Bronchial epithelial cell (primary cell): ENCODE measurements at regions not wholly inside any gene's neighbourhood (a gene's known extent, or its start where the extent isn't known, plus 50 kb on each side); places are given as distances from the start of the nearest gene placed in this dataset.

Experiments used
- DNase-seq: peaks from one replicate; pipeline ENCODE4 v3.0.0-alpha.2; 2010; ENCODE audit warnings: low read depth
- FAIRE-seq: peaks from 2 replicates; lab custom pipeline; 2011; peaks lifted over from hg19 to GRCh38; lab: Jason Lieb, UNC
- H3K27me3 ChIP-seq: 2 replicates; pipeline ENCODE4 v1.5.1; 2011; ENCODE audit warnings: low read length; ENCODE audit not compliant: control insufficient read depth, insufficient read depth
- H3K36me3 ChIP-seq: 2 replicates; pipeline ENCODE4 v1.5.1; 2011; ENCODE audit warnings: low read length; ENCODE audit not compliant: control insufficient read depth, insufficient read depth
- H3K4me3 ChIP-seq: 2 replicates; pipeline ENCODE4 v1.5.1; 2011; ENCODE audit warnings: mild to moderate bottlenecking, low read depth, low read length, control low read depth
- TF ChIP-seq, protein P1 (sequence below): IDR thresholded peaks from 2 replicates; pipeline ENCODE4 v1.5.1; 2011; ENCODE audit warnings: mild to moderate bottlenecking, moderate library complexity, low read length, control low read depth, inconsistent platforms; ENCODE audit not compliant: insufficient read depth, severe bottlenecking

DNA sequence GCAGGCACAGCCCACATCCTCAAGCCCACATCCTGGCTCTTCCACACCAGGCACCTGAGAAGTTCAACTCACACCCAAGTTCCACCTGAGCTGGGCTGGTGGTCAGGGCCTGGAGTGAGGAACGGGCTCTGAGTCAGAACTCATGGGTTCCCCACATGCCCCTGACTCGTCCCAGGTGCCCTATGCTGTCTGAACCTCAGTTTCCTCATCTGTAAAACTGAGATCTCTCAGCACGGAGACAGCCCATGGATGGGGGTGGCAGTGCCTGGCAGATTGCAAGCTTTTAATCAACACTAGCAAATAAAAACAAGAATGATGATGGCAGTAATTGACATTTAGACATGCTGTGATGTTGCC lies 307.8 kb downstream of the NDUFA10 start:
- no peak for DNase-seq
- FAIRE-seq = no peak
- TF ChIP-seq, protein P1, sequence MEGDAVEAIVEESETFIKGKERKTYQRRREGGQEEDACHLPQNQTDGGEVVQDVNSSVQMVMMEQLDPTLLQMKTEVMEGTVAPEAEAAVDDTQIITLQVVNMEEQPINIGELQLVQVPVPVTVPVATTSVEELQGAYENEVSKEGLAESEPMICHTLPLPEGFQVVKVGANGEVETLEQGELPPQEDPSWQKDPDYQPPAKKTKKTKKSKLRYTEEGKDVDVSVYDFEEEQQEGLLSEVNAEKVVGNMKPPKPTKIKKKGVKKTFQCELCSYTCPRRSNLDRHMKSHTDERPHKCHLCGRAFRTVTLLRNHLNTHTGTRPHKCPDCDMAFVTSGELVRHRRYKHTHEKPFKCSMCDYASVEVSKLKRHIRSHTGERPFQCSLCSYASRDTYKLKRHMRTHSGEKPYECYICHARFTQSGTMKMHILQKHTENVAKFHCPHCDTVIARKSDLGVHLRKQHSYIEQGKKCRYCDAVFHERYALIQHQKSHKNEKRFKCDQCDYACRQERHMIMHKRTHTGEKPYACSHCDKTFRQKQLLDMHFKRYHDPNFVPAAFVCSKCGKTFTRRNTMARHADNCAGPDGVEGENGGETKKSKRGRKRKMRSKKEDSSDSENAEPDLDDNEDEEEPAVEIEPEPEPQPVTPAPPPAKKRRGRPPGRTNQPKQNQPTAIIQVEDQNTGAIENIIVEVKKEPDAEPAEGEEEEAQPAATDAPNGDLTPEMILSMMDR = no peak

DNA sequence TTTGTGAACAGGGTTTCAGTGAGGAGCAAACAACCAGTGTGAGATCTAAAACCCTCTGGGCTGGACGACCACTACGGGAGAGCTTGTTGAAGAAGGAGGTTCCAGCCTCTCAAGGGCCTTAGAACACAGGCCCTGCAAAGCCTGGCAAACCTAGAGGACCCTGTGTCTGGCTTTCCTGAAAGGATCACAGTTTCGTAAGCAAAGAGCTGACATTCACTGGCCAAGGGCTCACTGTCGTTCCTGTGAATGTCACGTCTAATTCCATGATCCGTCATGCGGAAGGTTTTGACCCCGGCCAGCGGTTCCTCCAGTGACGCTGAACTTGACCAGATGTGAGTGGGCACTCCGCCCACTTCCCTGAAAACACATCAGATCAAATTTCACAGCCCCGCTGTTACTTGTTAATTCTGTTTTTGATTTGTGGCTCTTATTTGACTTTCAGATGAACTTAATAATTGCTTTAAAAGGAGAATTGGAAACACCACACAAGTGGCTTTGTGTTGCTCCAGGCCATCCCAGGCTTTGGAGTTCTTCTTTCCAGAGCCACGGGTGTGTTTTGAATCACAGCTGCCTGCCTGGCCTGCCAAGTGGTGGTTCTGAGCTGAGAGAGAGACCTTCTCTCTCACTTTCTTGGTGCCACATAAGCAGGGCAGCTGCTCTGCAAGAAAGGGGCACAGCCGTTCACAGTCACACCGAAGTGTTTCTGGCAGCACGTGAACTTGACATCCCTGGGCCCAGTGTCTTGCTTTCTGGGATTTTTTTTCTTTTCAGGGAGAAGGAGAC lies 308.4 kb downstream of the NDUFA10 start:
- FAIRE-seq (no peak), DNase-seq (no peak)
- no peaks in the 10 kb centered on the region for H3K27me3 ChIP-seq
- TF ChIP-seq, protein P1 = no peak
- H3K36me3 ChIP-seq = no peaks in the 10 kb centered on the region
- H3K4me3 ChIP-seq = no peak overlapping the region

More for the DNA sequence above, 307.8 kb downstream of the NDUFA10 start:
- Histone ChIP-seq H3K4me3 (no peak overlapping the region), H3K36me3 (no peaks in the 10 kb centered on the region), H3K27me3 (no peaks in the 10 kb centered on the region)

DNA sequence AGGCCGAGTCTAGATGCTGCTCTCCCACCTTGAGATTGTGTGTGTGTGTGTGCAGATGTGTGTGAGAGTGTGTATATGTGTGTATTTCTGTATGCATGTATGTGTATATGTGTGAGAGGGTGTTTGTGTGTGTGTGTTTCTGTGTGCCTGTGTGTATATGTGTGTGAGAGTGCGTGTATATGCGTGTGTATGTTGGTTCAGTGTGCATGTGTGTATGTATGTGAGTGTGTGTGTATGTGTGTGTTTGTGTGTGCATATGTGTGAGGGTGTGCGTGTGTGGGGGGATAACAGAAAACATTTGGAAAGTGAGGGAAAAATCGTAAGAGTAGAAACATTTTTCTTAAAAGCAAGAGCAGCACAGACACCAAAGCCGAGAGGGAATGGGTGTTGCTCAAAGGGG lies 309.1 kb downstream of the NDUFA10 start:
- DNase-seq (no peak), FAIRE-seq (peak; percentile 85)
- Histone ChIP-seq H3K36me3 (no peaks in the 10 kb centered on the region), H3K27me3 (no peaks in the 10 kb centered on the region), H3K4me3 (no peak overlapping the region)
- TF ChIP-seq, protein P1 = no peak

DNA sequence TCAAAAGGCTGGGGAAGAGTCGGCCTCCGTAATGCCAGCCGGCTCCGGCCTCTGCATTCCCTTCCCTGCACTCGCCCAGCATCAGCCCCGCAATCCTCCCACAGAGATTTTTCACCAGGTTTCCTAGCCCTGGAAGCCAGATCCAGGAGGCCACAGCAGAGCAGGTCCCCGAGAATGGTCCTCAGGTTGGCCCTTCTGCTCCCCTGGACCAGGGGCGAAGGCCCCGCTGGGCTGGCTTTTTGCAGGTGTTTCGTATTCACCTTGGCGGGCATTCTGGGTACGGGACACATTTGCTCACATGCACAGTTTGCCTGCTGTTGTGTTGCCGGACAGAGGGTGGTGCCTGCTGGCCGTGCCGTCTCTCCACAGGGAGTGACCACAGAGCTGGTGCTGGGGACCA lies 309.5 kb downstream of the NDUFA10 start:
- DNase-seq (no peak), FAIRE-seq (no peak)
- TF ChIP-seq, protein P1 = no peak
- Histone ChIP-seq H3K36me3 (no peaks in the 10 kb centered on the region), H3K4me3 (no peak overlapping the region), H3K27me3 (no peaks in the 10 kb centered on the region)

DNA sequence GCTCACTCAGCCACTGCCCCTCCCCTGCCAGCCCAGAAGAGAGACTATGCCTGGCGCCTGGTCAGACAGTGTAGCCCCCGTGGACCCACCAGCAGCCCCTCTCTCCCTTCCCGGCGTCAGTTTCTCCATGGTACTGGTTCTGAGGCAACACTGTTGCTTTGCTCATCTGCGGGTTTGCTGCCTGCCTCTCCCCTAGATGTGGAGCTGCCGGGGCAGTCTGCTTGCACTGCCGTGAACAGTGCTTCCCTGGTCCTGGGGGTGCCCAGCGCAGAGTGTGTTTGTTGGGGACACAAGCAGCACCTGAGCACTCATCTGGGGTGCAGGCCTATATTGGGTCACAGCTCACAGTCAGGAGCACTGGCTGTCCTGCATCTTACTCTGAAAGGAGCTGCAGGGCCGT lies 309.9 kb downstream of the NDUFA10 start:
- Histone ChIP-seq H3K4me3 (no peak overlapping the region), H3K27me3 (no peaks in the 10 kb centered on the region), H3K36me3 (no peaks in the 10 kb centered on the region)
- TF ChIP-seq, protein P1 = no peak
- DNase-seq (no peak), FAIRE-seq (no peak)

DNA sequence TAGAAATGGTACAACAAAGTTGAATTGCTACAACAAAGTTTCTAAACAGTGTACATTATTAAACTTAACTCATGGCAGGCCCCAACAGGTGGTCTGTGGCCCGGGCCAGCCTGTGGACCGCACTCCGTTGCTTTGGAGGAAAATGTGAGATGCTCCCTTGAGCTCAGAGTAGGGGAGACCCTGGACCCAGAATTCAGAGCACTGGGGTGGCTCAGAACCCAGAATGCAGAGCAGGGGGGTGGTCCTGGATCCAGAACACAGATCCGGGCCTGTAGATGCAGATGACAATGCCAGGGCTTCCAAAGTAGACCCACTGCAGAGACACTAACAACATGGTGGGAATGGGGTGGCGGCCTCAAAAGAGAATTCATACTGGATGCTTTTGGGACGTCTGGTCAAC lies 311.0 kb downstream of the NDUFA10 start:
- no peak for FAIRE-seq
- no peaks in the 10 kb centered on the region for H3K36me3 ChIP-seq
- no peak overlapping the region for H3K4me3 ChIP-seq
- DNase-seq = no peak
- no peaks in the 10 kb centered on the region for H3K27me3 ChIP-seq
- TF ChIP-seq, protein P1 = no peak
